GM21825 (cell line): ENCODE measurements at regions not wholly inside any gene's neighbourhood (a gene's known extent, or its start where the extent isn't known, plus 50 kb on each side); places are given as distances from the start of the nearest gene placed in this dataset.

Experiments used
- ATAC-seq: cut with Tn5 transposase; IDR thresholded peaks from one replicate; pipeline ENCODE4 v1.9.1; 2021; ENCODE audit warnings: mild to moderate bottlenecking, moderate library complexity; ENCODE audit not compliant: unreplicated experiment

DNA sequence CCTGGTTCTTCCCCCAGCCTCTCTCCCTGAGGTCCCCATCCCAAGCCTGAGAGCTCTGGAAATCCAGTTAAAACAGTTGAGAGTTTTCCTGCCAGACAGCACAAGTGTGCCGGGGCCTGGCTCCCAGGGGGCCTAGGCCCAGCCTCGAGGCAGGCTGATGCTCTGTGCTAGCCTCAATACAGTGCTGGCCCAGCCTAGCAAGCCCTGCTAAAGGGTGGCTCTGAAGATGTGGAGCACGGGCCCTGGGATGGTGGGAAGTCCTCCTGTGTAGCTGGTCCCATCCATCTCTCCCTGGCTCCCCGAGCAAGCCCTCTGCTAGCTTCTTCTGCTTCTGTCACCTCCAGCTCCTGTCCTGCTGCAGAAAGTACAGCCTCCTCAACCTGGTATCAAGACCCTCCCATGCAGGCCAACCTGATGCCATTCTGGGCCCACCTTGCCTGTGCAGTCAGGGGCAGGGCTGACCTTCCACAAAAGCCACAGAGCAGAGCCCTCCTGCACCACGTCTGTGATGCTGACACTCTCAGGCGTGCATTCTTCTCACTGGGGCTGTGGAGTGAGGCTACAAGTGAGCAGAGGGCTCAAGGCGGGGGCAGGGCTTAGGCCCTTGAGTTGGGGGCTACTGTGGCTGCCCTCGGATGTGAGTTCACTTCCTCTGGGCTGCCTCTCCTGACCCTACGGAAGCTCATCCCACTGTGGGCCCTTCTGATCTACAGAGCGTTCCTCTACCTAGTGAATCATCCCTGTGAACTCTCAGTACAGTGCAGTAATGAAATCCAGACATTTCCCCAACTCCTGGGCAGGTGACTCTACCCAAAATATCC, 60.1 kb upstream of the LAPTM4A start:
- no peak for ATAC-seq

DNA sequence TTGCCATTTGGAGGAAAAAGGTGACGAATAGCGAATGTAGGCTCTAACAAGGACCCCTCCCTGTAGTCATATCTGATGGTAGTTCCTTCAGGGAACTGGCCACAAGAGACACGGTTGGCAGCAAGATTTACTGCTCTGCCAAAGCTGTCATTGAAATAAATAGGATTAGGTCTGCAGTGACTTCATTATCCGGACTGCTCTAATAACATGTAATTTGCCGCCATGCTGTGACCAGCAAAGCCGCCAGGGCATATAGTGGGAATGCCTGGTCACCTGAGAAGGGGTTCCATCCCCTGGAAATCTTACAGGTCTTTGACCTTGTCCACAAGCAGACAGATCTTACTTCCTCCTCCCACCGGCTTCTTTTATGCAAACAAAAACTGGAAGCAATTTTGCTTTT, 59.4 kb upstream of the LAPTM4A start:
- no peak for ATAC-seq

DNA sequence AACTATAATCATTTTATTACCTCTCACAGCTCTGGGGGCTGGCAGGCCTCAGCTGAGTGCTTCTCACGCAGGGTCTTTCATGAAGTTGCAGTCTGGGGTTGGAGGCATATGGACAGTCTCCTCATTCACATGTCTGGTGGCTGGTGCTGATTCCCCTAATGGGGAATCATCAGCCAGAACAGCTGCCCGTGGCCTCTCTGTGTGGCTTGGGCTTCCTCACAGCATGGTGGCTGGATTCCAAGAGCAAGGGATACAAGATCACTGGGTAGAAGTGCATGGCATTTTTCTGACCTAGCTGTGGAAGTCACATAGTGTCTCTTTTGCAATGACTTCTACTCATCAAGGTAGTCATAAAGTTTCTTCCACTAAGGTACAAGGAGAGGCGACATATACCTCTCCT, 59.0 kb upstream of the LAPTM4A start:
- ATAC-seq = no peak

DNA sequence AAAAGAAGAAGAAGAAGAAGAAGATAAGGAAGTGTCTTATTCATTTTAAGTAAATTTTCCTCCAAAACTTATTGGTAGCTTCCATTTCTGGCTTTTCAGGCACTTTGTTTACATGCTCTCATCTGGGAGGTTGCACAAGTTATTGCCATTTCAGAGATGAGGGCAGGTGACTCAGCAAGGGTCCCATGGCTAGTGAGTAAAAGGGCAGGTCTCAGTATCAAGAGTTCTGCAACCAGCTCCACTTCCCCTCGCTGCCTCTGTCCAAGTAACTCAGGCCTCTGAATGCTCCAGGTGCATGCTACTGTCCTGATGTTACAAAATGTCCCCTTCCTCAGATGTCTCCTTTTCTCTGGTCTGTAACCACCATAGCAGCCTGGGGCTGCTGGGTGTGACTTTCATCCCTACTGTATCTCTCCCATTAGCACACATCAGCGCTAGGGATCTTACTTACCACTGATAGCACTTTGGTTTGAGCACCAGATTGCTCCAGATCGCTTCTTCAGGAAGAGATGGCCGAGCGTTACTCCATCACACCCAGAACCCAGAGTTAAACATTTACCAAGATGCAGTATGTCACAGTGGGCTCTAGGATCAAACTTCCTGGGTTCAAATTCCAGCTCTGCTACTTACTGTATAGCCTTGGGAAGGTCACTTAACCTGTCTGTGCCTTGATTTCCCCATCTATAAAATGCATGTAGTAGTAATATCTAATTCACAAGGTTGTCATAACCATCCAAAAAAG, 57.4 kb upstream of the LAPTM4A start:
- ATAC-seq = no peak

DNA sequence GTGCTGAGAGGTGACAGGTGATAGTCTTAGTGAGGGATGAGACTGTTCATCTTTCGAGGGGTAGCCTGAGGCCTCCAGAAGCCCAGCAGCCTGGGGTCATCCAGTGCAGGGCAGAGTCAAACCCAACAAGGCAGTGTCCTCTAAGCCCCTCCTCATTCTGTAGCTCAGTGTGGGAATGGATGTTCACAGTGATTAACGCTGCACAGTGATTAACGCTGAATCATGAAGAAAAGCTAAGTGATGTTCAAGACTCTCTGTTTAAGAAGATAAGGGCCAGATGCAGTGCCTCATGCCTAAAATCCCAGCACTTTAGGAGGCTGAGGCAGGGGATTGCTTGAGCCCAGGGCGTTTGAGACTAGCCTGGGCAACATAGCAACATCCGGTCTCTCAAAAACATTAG, 56.3 kb upstream of the LAPTM4A start:
- no peak for ATAC-seq

DNA sequence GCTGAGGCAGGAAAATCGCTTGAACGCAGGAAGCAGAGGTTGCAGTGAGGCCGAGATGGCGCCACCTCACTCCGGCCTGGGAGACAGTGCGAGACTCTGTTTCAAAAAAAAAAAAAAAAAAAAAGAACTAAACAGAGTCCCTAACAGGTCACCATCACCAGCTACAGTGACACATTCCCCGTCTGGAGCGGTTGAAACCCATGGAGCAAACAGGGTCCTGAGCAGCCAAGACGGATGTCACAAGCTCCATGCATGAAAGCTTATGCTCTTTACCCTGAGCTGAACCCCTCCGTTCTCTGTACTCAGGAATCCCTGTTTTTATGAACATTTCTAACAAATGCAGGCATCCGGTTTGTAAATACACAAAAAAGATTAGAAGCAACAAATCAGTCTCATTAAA, 55.9 kb upstream of the LAPTM4A start:
- ATAC-seq = no peak

DNA sequence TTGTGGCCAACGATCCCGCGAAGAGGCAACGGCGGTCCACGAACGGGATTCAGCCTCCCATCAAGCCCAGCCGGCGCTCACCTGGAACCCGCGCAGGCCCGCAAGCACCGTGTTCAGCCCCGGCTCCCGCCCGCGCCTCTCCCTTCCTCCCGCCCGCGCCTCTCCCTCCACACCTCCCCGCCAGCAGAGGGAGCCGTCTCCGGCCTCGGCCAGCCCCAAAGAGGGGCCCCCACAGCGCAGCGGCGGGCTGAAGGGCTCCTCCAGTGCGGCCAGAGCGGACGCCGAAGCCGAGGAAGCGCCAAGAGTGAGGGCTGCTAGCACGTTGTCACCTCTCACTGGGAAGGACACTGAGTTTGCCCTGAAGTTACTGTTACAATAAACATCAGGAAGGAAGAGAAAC, 55.3 kb upstream of the LAPTM4A start:
- ATAC-seq = no peak

DNA sequence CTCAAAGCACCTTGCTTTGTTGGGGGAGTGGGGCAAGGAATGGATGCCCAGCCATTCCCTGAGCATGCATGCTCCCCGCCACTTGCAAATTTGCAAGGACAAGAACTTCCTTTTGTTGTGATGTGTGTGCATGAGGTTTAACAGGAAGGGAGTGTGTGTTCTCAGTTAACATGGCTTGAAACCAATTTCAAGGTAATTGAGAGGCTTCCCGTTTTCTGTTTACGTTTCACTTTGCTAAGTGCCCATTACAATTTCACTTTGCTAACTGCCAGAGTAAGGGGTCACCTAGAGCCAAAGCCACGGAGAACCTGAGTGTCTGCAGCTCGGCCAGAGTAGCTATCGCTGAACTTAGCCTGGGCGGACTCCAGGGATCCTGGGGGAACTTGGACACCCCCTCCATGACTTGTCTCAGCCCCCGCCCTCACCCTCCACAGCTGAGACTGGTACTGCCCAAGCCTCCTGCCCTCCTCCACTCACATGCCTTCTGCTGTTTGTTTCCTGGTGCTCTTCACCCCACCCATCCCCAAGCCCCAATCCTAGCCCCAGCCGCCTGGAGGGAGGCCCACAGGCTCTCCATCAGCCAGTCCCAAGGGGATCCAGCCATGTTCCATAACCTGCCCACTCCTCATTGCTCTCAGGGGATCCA, 53.6 kb upstream of the LAPTM4A start:
- ATAC-seq = no peak

DNA sequence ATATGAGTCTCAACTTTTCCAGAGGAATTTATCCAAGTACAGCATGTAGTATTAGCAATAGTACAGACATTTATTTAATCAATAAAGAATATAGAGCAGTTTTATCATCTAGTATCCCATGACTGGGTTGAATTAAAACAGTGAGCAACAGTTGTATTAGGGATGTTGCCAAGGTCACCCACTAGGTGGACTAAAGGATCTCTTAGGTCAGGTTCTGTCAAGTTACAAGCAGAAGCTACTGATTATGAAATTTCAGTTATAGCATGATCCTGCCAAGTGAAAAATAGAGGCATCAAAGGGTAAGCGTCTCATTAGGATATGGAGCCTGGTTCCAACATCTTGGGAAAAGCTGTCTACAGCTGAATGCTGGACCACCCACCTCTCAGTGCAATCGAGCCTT, 52.1 kb upstream of the LAPTM4A start:
- no peak for ATAC-seq
